Subcutaneous abdominal adipose tissue (tissue), 5 donors: ENCODE measurements at regions not wholly inside any gene's neighbourhood (a gene's known extent, or its start where the extent isn't known, plus 50 kb on each side); places are given as distances from the start of the nearest gene placed in this dataset.

Source experiments
- H3K27ac ChIP-seq: one replicate; pipeline ENCODE4 v1.7.0; 2013; ENCODE audit warnings: low read depth, mild to moderate bottlenecking, inconsistent platforms, low read length, moderate library complexity
- H3K27me3 ChIP-seq, 5 donors: one replicate each; pipeline ENCODE4 v1.7.0; 2013; ENCODE audit warnings: low read length in 5 of 5, inconsistent platforms in 1 of 5; ENCODE audit not compliant: control insufficient read depth in 5 of 5, insufficient read depth in 4 of 5
- H3K36me3 ChIP-seq, 5 donors: one replicate each; pipeline ENCODE4 v1.7.0; 2013; ENCODE audit warnings: low read length in 5 of 5; ENCODE audit not compliant: control insufficient read depth in 5 of 5, insufficient read depth in 5 of 5
- H3K4me1 ChIP-seq, 5 donors: one replicate each; pipeline ENCODE4 v1.7.0; 2013; ENCODE audit warnings: low read length in 5 of 5, mild to moderate bottlenecking in 3 of 5, moderate library complexity in 1 of 5; ENCODE audit not compliant: control insufficient read depth in 5 of 5, insufficient read depth in 5 of 5
- H3K4me3 ChIP-seq, 5 donors: one replicate each; pipeline ENCODE4 v1.7.0; 2013; ENCODE audit warnings: low read length in 5 of 5, low read depth in 1 of 5
- H3K9ac ChIP-seq, 5 donors: one replicate each; pipeline ENCODE4 v1.7.0; 2013; ENCODE audit warnings: low read length in 5 of 5, mild to moderate bottlenecking in 4 of 5, moderate library complexity in 3 of 5
- H3K9me3 ChIP-seq, 5 donors: one replicate each; pipeline ENCODE4 v1.7.0; 2013; ENCODE audit warnings: low read length in 5 of 5; ENCODE audit not compliant: control insufficient read depth in 5 of 5
- donor health status: healthy.
- donor health status: healthy.
- donor health status: healthy.
- donor health status: healthy.
- donor health status: healthy.

- no peak overlapping the region for H3K4me3 ChIP-seq
- H3K9ac ChIP-seq, result no peak overlapping the region
- peaks cover 0 to 7% (median 0%) of the 10 kb centered on the region in 5 donors for H3K27me3 ChIP-seq
- H3K9me3 ChIP-seq, result no peaks in the 10 kb centered on the region
- H3K27ac ChIP-seq, result no peak overlapping the region
- peaks cover 0 to 6% (median 0%) of the 10 kb centered on the region in 5 donors for H3K4me1 ChIP-seq
- H3K36me3 ChIP-seq, result no peaks in the 10 kb centered on the region
These were observed 86.1 kb upstream of the BZW1 start for GRCh38 chr2:200725596-200725995.

DNA sequence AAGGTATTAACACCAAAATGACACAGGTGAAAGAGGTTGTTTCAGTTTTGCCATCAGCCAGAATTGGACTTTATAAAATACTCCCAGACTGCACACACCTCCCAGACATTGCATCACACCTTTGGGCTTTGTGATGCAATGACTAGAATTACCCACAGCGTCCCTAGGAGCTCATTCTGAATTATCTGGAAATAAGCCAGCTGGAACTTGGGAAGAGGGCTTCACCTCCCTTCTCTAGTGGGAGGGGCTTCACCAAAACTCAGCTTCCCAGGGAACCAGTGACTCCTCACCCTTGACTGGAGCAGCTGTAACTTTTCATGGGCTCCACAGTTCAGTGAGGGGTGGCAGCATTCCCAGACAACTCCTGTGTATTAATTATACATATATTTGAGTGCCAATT is 83.1 kb upstream of the BZW1 start:
- H3K4me1 ChIP-seq, result peaks cover 0 to 8% (median 0%) of the 10 kb centered on the region in 5 donors
- no peaks in the 10 kb centered on the region for H3K36me3 ChIP-seq
- no peaks in the 10 kb centered on the region for H3K9me3 ChIP-seq
- H3K4me3 ChIP-seq, result no peak overlapping the region
- peaks cover 0 to 7% (median 0%) of the 10 kb centered on the region in 5 donors for H3K27me3 ChIP-seq
- H3K27ac ChIP-seq, result no peak overlapping the region
- no peak overlapping the region for H3K9ac ChIP-seq

DNA sequence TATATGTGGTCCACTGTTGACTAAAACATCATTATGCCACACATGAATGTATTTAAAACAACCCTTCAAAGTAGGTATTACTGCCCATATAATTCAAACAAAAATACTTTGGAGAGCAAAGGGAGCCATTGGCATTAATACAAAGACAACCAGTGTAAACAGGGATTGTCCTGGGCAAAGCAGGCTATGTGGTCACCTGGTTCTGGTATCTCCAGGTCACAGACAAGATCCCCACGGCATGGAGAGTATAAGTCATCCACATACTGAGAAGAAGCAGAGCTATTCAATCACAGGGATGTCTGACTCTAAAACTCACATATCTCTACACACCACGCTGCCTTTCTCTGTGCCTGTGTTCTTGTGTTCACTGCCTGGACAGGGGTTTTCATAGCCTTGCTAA is 81.4 kb upstream of the BZW1 start:
- no peak overlapping the region for H3K4me3 ChIP-seq
- peaks cover 0 to 11% (median 0%) of the 10 kb centered on the region in 5 donors for H3K4me1 ChIP-seq
- no peak overlapping the region for H3K27ac ChIP-seq
- no peak overlapping the region for H3K9ac ChIP-seq
- H3K9me3 ChIP-seq, result no peaks in the 10 kb centered on the region
- no peaks in the 10 kb centered on the region for H3K36me3 ChIP-seq
- H3K27me3 ChIP-seq, result peaks cover 0 to 4% (median 0%) of the 10 kb centered on the region in 5 donors

DNA sequence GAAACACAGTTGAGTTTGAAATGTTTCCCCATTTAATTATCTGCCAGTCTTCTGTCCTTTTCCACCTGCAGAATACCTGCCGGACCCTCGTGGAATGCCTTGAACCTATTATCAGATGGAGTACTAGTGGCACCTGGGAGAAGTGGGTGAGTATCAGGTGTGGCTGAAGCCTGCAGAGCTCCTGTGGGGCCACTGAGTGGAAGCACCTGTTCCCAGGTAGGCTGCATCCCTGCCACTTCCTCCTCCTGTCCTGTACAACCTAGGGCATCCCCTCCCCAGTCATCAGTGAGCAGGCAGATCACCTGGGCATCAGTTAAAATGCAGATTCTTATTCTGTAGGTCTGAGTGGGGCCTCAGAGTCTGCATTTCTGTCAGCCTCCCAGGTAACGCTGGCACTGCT is 80.8 kb upstream of the BZW1 start:
- Histone ChIP-seq H3K4me3 (no peak overlapping the region), H3K9ac (no peak overlapping the region), H3K4me1 (peaks cover 0 to 11% (median 4%) of the 10 kb centered on the region in 5 donors), H3K27me3 (no peaks in the 10 kb centered on the region), H3K27ac (no peak overlapping the region), H3K36me3 (no peaks in the 10 kb centered on the region), H3K9me3 (no peaks in the 10 kb centered on the region)

DNA sequence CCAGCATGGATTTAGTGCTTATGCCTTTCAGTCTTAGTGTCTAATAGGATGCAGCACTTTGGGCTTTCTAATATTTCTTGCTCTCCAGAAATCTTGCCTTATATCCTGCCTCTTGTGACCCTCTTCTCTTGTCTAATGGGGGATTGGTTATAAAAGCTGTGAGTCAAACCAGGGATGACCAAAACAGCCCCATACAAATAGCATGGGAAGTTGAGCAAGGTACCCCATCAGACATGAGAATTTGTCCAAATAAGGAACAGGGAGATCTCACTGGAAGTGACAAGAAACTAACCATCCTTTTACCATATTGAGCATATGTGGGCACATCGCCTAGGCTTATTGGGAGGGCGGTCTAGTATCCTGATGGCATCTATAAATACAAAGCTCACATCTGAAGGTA is 78.8 kb upstream of the BZW1 start:
- Histone ChIP-seq H3K27ac (no peak overlapping the region), H3K9ac (no peak overlapping the region), H3K4me3 (no peak overlapping the region), H3K4me1 (peaks cover 0 to 13% (median 4%) of the 10 kb centered on the region in 5 donors), H3K36me3 (no peaks in the 10 kb centered on the region), H3K27me3 (no peaks in the 10 kb centered on the region), H3K9me3 (no peaks in the 10 kb centered on the region)

GRCh38 chr2:200733713-200734198 is 78.0 kb upstream of the BZW1 start:
- Histone ChIP-seq H3K4me1 (peaks cover 0 to 10% (median 4%) of the 10 kb centered on the region in 5 donors), H3K27me3 (no peaks in the 10 kb centered on the region), H3K27ac (no peak overlapping the region), H3K36me3 (no peaks in the 10 kb centered on the region), H3K9ac (peak overlapping the region in 1 of 5 donors; percentile 22), H3K9me3 (no peaks in the 10 kb centered on the region), H3K4me3 (no peak overlapping the region)

DNA sequence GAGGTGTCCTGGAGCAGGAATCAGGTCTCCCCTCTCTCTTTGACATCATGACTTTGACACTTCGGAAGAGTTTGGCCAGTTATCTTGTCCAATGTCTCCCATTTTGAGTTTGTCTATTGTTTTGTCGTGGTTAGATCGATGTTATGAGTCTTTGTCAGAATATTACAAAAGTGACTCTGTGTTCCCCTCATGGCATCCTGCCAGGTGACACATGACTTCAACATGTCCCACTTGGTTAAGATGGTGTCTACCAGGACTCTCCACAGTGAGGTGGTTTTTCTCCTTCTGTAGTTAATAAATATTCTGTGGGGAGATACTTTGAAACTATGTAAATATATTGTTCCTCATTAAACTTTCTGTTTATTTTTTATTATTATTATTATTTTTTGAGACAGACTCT is 76.6 kb upstream of the BZW1 start:
- peaks cover 0 to 8% (median 4%) of the 10 kb centered on the region in 5 donors for H3K4me1 ChIP-seq
- no peak overlapping the region for H3K27ac ChIP-seq
- H3K9me3 ChIP-seq, result no peaks in the 10 kb centered on the region
- H3K36me3 ChIP-seq, result no peaks in the 10 kb centered on the region
- no peak overlapping the region for H3K9ac ChIP-seq
- H3K27me3 ChIP-seq, result no peaks in the 10 kb centered on the region
- no peak overlapping the region for H3K4me3 ChIP-seq

DNA sequence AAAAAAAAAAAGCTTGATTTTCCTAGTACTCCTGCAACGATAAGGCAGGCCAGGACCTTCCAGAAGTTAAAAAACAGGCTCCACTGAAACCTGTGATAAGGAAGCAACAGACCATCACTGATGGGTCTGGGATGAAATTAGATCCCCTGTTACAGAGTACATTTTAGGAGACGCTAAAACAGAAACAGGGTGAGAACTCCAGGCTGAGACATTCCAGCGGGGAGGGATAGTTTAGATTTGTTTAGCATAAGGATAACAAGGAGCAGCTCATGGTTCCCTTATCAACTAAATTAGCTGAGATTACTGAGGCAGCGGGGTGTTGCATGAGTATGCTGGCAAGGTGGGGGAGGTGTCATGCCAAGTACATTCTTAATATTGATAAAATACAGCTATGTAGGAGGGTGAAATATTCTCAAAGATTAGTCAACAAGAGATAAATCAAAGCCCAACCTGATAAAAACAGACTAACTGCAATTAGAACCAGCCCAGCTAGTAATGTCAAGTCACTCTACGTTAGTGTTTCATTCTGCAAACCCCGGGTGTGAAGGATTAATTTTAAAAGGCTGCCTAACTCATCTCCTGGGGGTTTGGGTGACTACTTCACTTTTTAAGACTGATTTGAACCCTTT is 75.0 kb upstream of the BZW1 start:
- H3K36me3 ChIP-seq, result no peaks in the 10 kb centered on the region
- H3K27ac ChIP-seq, result no peak overlapping the region
- no peaks in the 10 kb centered on the region for H3K9me3 ChIP-seq
- peak overlapping the region in 2 of 5 donors; percentile 9 to 18 for H3K9ac ChIP-seq
- H3K4me1 ChIP-seq, result peaks cover 9 to 20% (median 16%) of the 10 kb centered on the region in 5 donors
- H3K4me3 ChIP-seq, result no peak overlapping the region
- H3K27me3 ChIP-seq, result no peaks in the 10 kb centered on the region

DNA sequence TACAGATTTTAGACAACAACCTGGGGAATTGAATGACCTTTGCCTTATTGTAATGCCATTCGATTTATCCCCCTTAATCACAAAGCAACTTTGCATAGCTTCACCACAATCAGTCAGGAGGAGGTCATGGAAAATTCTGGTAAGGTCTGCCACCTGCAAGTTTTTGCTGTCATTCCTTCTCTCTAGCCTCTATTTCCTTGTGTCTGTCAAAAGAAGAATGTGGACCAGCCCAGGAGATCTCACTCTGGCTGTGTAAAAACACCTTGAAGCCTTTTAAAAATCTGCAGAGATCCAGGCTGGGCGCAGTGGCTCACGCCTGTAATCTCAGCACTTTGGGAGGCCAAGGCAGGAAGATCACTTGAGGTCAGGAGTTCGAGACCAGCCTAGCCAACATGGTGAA is 74.1 kb upstream of the BZW1 start:
- Histone ChIP-seq H3K9ac (no peak overlapping the region), H3K9me3 (no peaks in the 10 kb centered on the region), H3K27ac (no peak overlapping the region), H3K4me3 (no peak overlapping the region), H3K36me3 (no peaks in the 10 kb centered on the region), H3K27me3 (no peaks in the 10 kb centered on the region), H3K4me1 (peaks cover 16 to 29% (median 24%) of the 10 kb centered on the region in 5 donors)

GRCh38 chr2:200738590-200738989 is 73.1 kb upstream of the BZW1 start:
- Histone ChIP-seq H3K9ac (no peak overlapping the region), H3K4me3 (no peak overlapping the region), H3K9me3 (no peaks in the 10 kb centered on the region), H3K27ac (no peak overlapping the region), H3K27me3 (no peaks in the 10 kb centered on the region), H3K4me1 (peaks cover 19 to 38% (median 34%) of the 10 kb centered on the region in 5 donors), H3K36me3 (no peaks in the 10 kb centered on the region)
